DND-41 (cell line): ENCODE measurements at regions not wholly inside any gene's neighbourhood (a gene's known extent, or its start where the extent isn't known, plus 50 kb on each side); places are given as distances from the start of the nearest gene placed in this dataset.

Experiments used
- CTCF ChIP-seq: IDR thresholded peaks from 2 replicates; pipeline ENCODE4 v1.5.1; 2012; ENCODE audit warnings: borderline replicate concordance, low read length, moderate library complexity, mild to moderate bottlenecking; ENCODE audit not compliant: poor library complexity, severe bottlenecking; ENCODE audit errors: extremely low read depth
- EZH2 ChIP-seq: IDR thresholded peaks from 3 replicates; pipeline ENCODE4 v1.6.1; 2012; ENCODE audit warnings: borderline replicate concordance, low read depth, mild to moderate bottlenecking, moderate library complexity, low read length, inconsistent platforms; ENCODE audit not compliant: severe bottlenecking

DNA sequence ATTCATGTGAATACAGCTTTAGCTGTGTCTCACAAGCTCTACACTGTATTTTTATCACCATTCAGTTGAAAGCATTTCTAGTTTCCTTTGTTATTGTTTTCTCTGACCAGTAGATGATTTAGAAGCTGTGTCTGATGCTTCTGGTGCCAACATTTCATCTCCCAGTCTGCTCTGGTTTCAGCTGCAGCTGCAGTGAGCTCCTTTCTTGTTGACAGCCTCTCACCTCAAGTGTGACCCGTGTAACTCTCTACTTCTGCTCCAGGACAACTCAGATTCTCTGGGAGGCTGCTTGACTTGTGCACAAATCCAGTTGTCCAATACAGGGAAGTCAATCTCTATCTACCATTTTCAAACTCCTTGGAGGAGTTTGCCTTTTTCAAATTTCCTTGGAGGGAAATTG lies 504.8 kb downstream of the DIRAS2 start:
- TF ChIP-seq CTCF = no peak
- TF ChIP-seq EZH2 = no peak
